Kidney capillary endothelial cell (primary cell): ENCODE measurements at regions not wholly inside any gene's neighbourhood (a gene's known extent, or its start where the extent isn't known, plus 50 kb on each side); places are given as distances from the start of the nearest gene placed in this dataset.
A peak's percentile ranks its signal among the peaks of the same experiment; 100 is the strongest.

ENCODE experiments used
- DNase-seq: peaks from one replicate; pipeline ENCODE4 v3.0.0-alpha.2; 2018; ENCODE audit warnings: low spot score

- no peak for DNase-seq
These were observed 69.7 kb upstream of the ACKR3 start for GRCh38 chr2:236499691-236500578.

DNA sequence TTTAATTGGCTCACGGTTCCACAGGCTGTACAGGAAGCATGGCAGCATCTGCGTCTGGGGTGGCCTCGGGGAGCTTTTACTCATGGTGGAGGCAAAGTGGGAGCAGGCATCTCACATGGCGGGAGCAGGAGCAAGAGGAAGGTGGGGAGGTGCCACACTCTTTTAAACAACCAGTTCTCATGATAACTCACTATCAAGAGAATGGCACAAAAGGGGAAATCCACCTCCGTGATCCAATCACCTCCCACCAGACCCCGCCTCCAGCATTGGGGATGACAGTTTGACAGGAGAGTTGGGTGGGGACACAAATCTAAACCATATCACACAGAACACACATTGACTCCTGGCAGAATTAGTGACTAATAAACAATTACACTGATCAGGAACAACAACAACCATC, 68.6 kb upstream of the ACKR3 start:
- DNase-seq, result no peak

GRCh38 chr2:236501531-236501930, 68.1 kb upstream of the ACKR3 start:
- no peak for DNase-seq

GRCh38 chr2:236503100-236503499, 66.5 kb upstream of the ACKR3 start:
- no peak for DNase-seq

DNA sequence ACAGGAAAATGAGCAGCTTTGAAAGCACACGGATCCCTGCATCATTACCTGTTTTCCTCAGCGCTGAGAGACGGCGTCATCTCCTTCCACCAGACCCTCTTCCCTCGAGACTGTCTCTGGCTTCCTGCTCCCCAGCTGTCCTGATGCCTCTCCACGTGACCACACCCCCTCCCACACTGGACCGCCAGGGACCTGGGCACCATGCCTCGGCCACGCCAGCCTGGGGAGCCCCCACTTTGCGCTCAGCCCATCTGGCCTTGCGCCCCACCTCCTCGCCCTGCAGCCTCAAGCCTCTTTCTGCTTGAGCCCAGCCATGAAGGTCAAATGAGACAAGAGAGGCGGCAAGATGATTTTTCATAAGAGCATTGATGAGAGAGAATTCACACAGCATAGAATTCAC, 66.0 kb upstream of the ACKR3 start:
- no peak for DNase-seq

GRCh38 chr2:236505041-236505440, 64.6 kb upstream of the ACKR3 start:
- no peak for DNase-seq

GRCh38 chr2:236505648-236506047, 64.0 kb upstream of the ACKR3 start:
- DNase-seq, result no peak

DNA sequence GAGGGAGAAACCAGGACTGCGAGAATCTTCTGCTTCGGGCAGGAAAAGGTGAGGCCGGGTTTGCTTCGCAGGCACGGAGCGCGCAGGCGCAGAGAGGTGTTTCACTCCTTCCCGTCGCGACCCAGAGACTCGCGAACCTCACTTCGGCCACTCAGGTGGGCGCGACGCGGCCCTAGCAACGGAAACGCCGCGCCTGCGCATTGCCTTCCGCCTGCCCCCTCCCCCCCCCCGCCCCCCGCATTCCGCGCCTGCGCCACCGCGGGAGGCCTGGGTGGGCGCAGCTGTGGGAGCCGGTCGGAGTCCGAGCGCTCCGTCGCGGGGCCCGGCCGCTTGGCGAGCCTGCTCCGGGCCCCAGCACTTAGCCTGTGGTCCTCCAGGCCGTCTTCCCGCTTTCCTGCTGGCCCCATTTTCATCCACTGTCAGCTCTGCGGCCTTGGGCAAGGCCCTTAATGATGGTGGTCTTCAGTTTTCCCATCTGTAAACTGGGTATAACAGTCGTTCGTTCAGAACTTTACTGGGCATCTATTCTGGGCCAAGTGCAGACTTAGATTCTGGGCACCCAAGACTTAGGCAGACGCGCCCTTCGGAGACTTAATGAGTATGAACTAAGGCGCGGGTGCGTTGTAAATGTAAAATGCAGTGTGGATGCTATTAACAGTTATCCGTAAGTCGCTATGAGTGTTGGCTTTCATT, 62.1 kb upstream of the ACKR3 start:
- no peak for DNase-seq

GRCh38 chr2:236508466-236508865, 61.2 kb upstream of the ACKR3 start:
- no peak for DNase-seq

DNA sequence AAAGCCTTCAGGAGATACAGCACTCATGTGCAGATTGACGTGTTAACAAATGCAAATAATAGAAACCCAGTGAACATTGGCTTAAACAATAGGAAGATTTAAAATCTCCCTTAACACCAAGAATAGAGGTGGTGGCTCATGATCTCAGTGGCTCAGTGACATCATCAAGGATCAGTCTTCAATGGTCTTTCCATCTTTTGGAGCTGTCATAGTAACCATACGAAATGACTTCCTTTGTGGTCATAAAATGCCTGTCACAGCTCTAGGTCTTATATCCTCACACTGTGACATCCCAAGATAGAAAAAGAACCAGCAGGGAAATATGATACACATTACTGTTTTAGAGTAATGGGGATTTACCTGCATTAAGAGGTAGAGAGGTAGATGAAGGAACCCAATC, 59.6 kb upstream of the ACKR3 start:
- no peak for DNase-seq

- DNase-seq, result no peak
These were observed 58.4 kb upstream of the ACKR3 start for GRCh38 chr2:236511266-236511665.

- no peak for DNase-seq
These were observed 57.4 kb upstream of the ACKR3 start for GRCh38 chr2:236512267-236512666.

DNA sequence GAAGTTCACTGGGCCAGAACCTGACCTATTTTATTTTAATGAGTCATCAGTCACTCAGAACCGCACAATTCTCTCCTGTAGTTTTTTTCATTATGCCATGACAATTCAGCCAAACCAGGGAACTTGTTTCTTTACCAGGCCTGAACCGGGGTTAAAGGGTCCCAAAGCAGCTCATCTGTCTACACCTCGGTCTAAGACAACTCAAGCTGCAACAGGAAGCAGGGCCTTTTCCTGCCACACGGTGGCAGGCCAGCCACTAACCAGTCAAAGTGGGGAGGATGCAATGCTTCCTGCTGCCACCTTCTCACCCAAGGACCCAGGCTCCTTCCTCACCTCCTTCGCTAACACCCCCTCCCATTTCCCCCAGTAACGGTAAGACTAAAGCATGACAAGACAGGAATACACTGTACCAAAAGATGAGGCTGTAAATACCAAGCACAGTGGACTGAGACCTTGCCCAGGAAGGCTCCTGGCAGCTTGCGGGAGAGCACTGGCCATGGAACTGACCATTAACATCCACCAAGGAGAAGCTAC, 56.7 kb upstream of the ACKR3 start:
- peak; percentile 58 for DNase-seq

- no peak for DNase-seq
These were observed 55.7 kb upstream of the ACKR3 start for GRCh38 chr2:236513956-236514355.

- DNase-seq, result no peak
These were observed 52.9 kb upstream of the ACKR3 start for GRCh38 chr2:236516708-236517107.

GRCh38 chr2:236517251-236518031, 52.2 kb upstream of the ACKR3 start:
- peak; percentile 59 for DNase-seq
